ENCODE measurements at regions not wholly inside any gene's neighbourhood (a gene's known extent, or its start where the extent isn't known, plus 50 kb on each side); places are given as distances from the start of the nearest gene placed in this dataset.

DNA sequence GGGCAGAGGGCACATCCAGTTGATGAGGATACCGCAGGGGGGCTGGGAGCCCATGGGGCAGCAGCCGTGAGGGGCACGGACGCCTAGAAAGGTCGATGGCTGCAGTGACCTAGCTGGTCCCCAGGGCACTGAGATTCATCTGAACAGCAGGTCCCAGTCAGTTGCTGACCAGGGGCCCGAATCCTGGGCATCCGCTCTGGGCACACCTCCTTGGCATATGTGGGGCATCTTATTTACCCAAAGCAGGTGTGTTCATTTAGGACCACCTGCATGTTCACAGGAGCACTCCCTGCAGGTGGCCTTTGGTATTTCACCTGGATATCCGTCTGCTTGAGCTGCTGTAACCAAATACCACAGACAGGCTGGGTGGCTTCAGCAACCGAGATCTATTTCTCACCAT is 72.0 kb upstream of the ODC1 start:
- WGBS, 2 donors, result 85 to 91% methylated on average over 9 of the region's 9 CpGs
- Histone ChIP-seq H3K27me3 (ENCODE audit: control insufficient read depth in 1 of 2, insufficient read depth in 2 of 2, low read length in 1 of 2) (no peaks in the 10 kb centered on the region), H3K36me3 (ENCODE audit: control insufficient read depth in 1 of 2, insufficient read depth in 2 of 2, low read length in 1 of 2) (no peaks in the 10 kb centered on the region), H3K4me1 (ENCODE audit: control insufficient read depth in 1 of 2, insufficient read depth in 2 of 2, low read length in 2 of 2) (no peaks in the 10 kb centered on the region), H3K27ac (ENCODE audit: low read depth in 1 of 2, low read length in 2 of 2) (no peak overlapping the region), H3K9me3 (ENCODE audit: control insufficient read depth, low read length) (peaks cover 5% of the 10 kb centered on the region), H3K4me3 (ENCODE audit: low read length in 2 of 2) (no peak overlapping the region)
- intact Hi-C loops (cut with DNase I), result no loop called here
- no peak for ATAC-seq (ENCODE audit: low FRiP score)
- peak in 1 of 2 donors; percentile 20 for DNase-seq

DNA sequence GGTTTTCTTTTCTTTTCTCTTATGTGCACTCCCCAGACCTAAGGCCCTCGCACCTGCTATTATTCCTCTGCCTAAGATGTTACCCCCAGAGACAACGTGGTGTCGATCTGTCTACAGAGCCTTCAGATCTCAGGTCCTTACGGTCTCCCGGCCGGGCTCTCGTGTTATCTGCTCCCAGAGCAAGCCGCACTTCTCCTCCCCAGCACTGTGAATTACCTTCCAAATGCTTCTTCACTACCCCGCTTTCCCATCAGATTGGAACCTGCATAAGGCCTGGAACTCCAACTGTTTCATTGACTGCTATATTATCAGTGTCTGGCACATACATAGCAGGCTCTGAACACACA is 71.2 kb upstream of the ODC1 start:
- no peak for ATAC-seq (ENCODE audit: low FRiP score)
- H3K4me1 ChIP-seq (ENCODE audit: control insufficient read depth in 1 of 2, insufficient read depth in 2 of 2, low read length in 2 of 2), result no peaks in the 10 kb centered on the region
- intact Hi-C loops (cut with DNase I), result no loop called here
- H3K4me3 ChIP-seq (ENCODE audit: low read length in 2 of 2), result no peak overlapping the region
- no peaks in the 10 kb centered on the region for H3K27me3 ChIP-seq (ENCODE audit: control insufficient read depth in 1 of 2, insufficient read depth in 2 of 2, low read length in 1 of 2)
- no peaks in the 10 kb centered on the region for H3K36me3 ChIP-seq (ENCODE audit: control insufficient read depth in 1 of 2, insufficient read depth in 2 of 2, low read length in 1 of 2)
- 90 to 94% methylated on average over 9 of the region's 9 CpGs for WGBS, 2 donors
- H3K27ac ChIP-seq (ENCODE audit: low read depth in 1 of 2, low read length in 2 of 2), result no peak overlapping the region
- no peak for DNase-seq
- peaks cover 5% of the 10 kb centered on the region for H3K9me3 ChIP-seq (ENCODE audit: control insufficient read depth, low read length)

DNA sequence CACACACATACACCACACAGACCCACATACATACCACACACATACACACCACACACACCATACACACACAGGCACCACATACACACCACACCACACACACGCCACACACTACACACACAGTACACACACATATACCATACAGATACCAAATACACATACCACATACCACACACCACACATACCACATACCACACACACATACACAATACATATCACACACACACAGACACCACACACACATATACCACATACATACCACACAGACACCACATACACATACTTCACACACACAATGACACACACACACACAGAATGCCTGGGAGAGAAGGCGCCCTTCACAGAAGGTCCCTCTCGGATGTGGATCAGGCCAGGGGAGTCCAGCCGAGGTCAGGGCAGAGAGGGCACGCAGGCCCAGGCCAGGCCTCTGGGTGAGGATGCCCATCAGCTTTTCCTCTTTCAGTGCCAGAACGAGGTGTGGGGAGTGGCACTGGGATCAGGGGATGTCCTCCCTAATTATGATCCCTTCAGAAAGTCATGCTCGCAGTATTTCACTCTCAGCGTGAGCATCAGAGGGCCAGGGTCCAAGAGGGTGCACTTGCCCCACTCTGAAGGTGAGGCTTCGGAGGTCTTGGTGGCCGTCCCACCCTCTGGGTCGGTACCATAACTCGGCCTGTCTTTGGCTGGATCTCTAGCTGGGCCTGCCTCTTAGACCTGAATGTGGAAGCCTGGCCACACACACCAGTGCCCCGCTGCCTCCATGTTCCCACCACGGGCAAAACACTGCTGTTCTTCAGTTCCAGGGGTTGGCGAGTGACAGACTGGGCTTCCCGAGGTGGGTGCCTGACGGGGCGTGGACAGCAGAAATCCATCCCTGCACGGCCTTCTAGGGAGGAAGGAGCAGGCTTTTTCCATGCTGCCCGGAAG is 70.6 kb upstream of the ODC1 start:
- DNase-seq, result peak in 1 of 2 donors; percentile 21
- Histone ChIP-seq H3K36me3 (ENCODE audit: control insufficient read depth in 1 of 2, insufficient read depth in 2 of 2, low read length in 1 of 2) (no peaks in the 10 kb centered on the region), H3K9me3 (ENCODE audit: control insufficient read depth, low read length) (peaks cover 5% of the 10 kb centered on the region), H3K4me1 (ENCODE audit: control insufficient read depth in 1 of 2, insufficient read depth in 2 of 2, low read length in 2 of 2) (no peaks in the 10 kb centered on the region), H3K4me3 (ENCODE audit: low read length in 2 of 2) (no peak overlapping the region), H3K27ac (ENCODE audit: low read depth in 1 of 2, low read length in 2 of 2) (no peak overlapping the region), H3K27me3 (ENCODE audit: control insufficient read depth in 1 of 2, insufficient read depth in 2 of 2, low read length in 1 of 2) (no peaks in the 10 kb centered on the region)
- intact Hi-C loops (cut with DNase I), result no loop called here
- WGBS, 2 donors, result 94% methylated on average over 20 of the region's 20 CpGs
- ATAC-seq (ENCODE audit: low FRiP score), result no peak

DNA sequence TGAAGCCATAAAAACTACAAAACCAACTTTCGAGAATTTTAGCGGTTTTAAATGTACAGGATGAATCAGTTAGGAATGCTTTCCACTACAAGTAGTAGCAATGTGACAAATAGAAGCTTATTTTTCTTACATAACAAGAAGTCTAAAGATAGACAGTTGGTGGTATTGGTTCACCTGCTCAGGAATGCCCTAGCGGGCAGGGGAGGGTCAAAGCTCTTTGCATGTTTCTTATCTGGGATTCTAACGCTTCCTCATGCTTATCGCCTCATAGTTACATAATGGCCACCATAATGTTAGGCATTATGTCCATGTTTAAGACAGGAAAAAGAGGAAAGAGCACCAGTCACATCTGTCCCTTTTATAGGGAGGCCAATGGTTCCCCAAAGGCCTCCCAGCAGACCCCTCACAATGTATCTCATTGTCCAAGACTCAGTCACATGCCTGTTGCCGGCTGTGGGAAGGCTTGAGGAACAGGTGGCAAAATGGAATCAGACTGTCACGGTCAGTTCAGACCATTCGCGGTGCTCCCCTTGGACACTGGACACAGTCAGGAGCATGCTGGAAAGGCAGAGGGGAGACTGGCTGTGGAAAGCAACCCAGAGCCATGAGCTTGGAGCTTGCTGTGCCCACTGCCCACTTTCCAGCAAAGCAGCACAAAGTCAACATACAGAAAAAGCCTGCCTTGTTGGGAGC is 69.4 kb upstream of the ODC1 start:
- intact Hi-C loops (cut with DNase I), result no loop called here
- 89 to 92% methylated on average over 9 of the region's 9 CpGs for WGBS, 2 donors

DNA sequence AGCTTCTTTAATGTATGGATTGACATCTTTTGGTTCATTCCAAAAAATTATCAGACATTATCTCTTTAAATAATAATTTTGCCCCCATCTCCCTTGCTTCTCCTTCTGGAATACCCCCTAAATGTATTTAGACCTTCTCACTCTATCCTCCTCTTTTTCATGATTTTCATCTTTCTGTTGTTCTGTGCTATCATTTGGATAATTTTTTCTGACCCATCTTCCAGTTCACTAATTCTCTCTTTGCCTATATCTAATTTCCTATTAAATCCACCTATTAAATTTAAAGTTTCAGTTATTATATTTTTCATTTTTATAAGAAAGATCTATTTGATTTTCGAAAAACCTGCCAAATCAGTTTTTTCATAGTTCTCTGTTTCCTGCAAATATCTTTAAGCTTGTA is 67.8 kb upstream of the ODC1 start:
- DNase-seq (no peak), ATAC-seq (ENCODE audit: low FRiP score) (no peak)
- H3K4me3 ChIP-seq (ENCODE audit: low read length in 2 of 2), result no peak overlapping the region
- WGBS, 2 donors, result 87 to 90% methylated on average over 1 of the region's 1 CpG
- H3K27me3 ChIP-seq (ENCODE audit: control insufficient read depth in 1 of 2, insufficient read depth in 2 of 2, low read length in 1 of 2), result no peaks in the 10 kb centered on the region
- no peaks in the 10 kb centered on the region for H3K36me3 ChIP-seq (ENCODE audit: control insufficient read depth in 1 of 2, insufficient read depth in 2 of 2, low read length in 1 of 2)
- peaks cover 5% of the 10 kb centered on the region for H3K9me3 ChIP-seq (ENCODE audit: control insufficient read depth, low read length)
- H3K4me1 ChIP-seq (ENCODE audit: control insufficient read depth in 1 of 2, insufficient read depth in 2 of 2, low read length in 2 of 2), result no peaks in the 10 kb centered on the region
- H3K27ac ChIP-seq (ENCODE audit: low read depth in 1 of 2, low read length in 2 of 2), result no peak overlapping the region
- intact Hi-C loops (cut with DNase I), result no loop called here

More for the DNA sequence above, 69.4 kb upstream of the ODC1 start:
- H3K27me3 ChIP-seq (ENCODE audit: control insufficient read depth in 1 of 2, insufficient read depth in 2 of 2, low read length in 1 of 2), result no peaks in the 10 kb centered on the region
- no peaks in the 10 kb centered on the region for H3K36me3 ChIP-seq (ENCODE audit: control insufficient read depth in 1 of 2, insufficient read depth in 2 of 2, low read length in 1 of 2)
- no peaks in the 10 kb centered on the region for H3K4me1 ChIP-seq (ENCODE audit: control insufficient read depth in 1 of 2, insufficient read depth in 2 of 2, low read length in 2 of 2)
- DNase-seq (peak in 1 of 2 donors; percentile 8), ATAC-seq (ENCODE audit: low FRiP score) (no peak)
- H3K4me3 ChIP-seq (ENCODE audit: low read length in 2 of 2), result no peak overlapping the region
- H3K9me3 ChIP-seq (ENCODE audit: control insufficient read depth, low read length), result peaks cover 5% of the 10 kb centered on the region
- H3K27ac ChIP-seq (ENCODE audit: low read depth in 1 of 2, low read length in 2 of 2), result no peak overlapping the region

DNA sequence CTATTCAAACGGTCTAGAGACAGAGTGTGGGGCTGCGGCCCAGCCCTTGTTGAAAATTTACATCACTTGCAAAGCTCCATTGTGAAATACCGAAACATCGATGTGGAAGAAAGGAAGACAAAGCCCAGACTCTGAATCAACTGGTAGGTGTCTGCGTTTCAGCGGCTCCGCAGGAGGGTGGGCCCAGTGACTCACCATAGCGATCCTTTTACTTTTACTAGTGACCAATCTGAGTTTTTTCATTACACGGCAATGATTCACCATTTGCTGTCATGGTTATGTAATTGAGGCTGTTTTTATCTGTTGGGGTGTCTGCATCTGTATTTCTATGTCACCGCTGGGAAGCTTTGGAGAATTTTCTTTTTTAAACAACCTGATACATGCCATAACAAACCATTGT is 66.6 kb upstream of the ODC1 start:
- Histone ChIP-seq H3K36me3 (ENCODE audit: control insufficient read depth in 1 of 2, insufficient read depth in 2 of 2, low read length in 1 of 2) (no peaks in the 10 kb centered on the region), H3K4me3 (ENCODE audit: low read length in 2 of 2) (no peak overlapping the region), H3K4me1 (ENCODE audit: control insufficient read depth in 1 of 2, insufficient read depth in 2 of 2, low read length in 2 of 2) (no peaks in the 10 kb centered on the region), H3K9me3 (ENCODE audit: control insufficient read depth, low read length) (peaks cover 5% of the 10 kb centered on the region), H3K27me3 (ENCODE audit: control insufficient read depth in 1 of 2, insufficient read depth in 2 of 2, low read length in 1 of 2) (no peaks in the 10 kb centered on the region), H3K27ac (ENCODE audit: low read depth in 1 of 2, low read length in 2 of 2) (no peak overlapping the region)
- ATAC-seq (ENCODE audit: low FRiP score), result no peak
- intact Hi-C loops (cut with DNase I), result no loop called here
- WGBS, 2 donors, result 94 to 95% methylated on average over 10 of the region's 10 CpGs
- DNase-seq, result no peak

DNA sequence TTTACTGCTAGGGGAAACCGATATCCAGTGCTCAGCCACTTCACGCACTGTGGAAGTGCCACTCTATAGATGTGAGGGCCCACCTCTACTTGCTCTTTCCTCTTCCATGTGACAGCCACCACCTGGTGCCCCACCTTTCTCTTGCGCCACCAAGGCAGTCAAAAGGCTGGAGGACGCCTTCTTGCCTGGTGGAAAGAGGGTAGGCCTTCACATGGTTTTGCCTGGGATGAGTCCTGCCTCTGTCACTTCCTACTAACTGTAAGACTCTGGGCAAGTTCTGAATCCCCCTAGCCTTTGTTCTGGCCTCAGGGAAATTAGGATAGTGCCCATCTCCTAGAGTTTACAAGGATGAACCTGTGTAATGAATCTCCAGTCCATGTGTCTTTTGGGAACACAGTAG is 66.1 kb upstream of the ODC1 start:
- Histone ChIP-seq H3K27ac (ENCODE audit: low read depth in 1 of 2, low read length in 2 of 2) (no peak overlapping the region), H3K27me3 (ENCODE audit: control insufficient read depth in 1 of 2, insufficient read depth in 2 of 2, low read length in 1 of 2) (no peaks in the 10 kb centered on the region), H3K4me1 (ENCODE audit: control insufficient read depth in 1 of 2, insufficient read depth in 2 of 2, low read length in 2 of 2) (no peaks in the 10 kb centered on the region), H3K4me3 (ENCODE audit: low read length in 2 of 2) (no peak overlapping the region), H3K36me3 (ENCODE audit: control insufficient read depth in 1 of 2, insufficient read depth in 2 of 2, low read length in 1 of 2) (no peaks in the 10 kb centered on the region), H3K9me3 (ENCODE audit: control insufficient read depth, low read length) (peaks cover 5% of the 10 kb centered on the region)
- intact Hi-C loops (cut with DNase I), result no loop called here
- peak in 1 of 2 donors; percentile 9 for DNase-seq
- WGBS, 2 donors, result 84 to 96% methylated on average over 4 of the region's 4 CpGs
- ATAC-seq (ENCODE audit: low FRiP score), result no peak

DNA sequence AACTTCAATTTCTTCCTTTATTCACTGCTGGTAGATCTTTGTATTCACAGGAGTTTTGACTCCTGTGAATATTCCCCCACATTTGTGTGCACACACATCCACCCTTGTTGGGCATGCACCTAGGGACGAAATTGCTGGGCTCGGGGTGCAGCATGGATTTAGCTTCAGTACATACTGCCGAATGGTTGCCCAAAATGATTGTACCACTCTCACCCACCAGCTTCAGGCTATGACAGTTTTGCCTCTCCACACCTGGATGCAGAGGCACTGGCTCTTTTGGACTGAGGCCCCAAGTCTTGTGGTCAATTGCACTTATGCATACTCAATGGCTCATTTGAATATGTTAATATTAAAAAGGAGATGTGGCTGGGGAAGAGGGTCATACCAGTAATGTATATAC is 65.1 kb upstream of the ODC1 start:
- ATAC-seq (ENCODE audit: low FRiP score) (no peak), DNase-seq (peak in 1 of 2 donors; percentile 12)
- WGBS, 2 donors, result 86 to 90% methylated on average over 3 of the region's 3 CpGs
- Histone ChIP-seq H3K4me1 (ENCODE audit: control insufficient read depth in 1 of 2, insufficient read depth in 2 of 2, low read length in 2 of 2) (no peaks in the 10 kb centered on the region), H3K4me3 (ENCODE audit: low read length in 2 of 2) (no peak overlapping the region), H3K27ac (ENCODE audit: low read depth in 1 of 2, low read length in 2 of 2) (no peak overlapping the region), H3K27me3 (ENCODE audit: control insufficient read depth in 1 of 2, insufficient read depth in 2 of 2, low read length in 1 of 2) (no peaks in the 10 kb centered on the region), H3K36me3 (ENCODE audit: control insufficient read depth in 1 of 2, insufficient read depth in 2 of 2, low read length in 1 of 2) (no peaks in the 10 kb centered on the region), H3K9me3 (ENCODE audit: control insufficient read depth, low read length) (peaks cover 5% of the 10 kb centered on the region)
- intact Hi-C loops (cut with DNase I), result no loop called here

DNA sequence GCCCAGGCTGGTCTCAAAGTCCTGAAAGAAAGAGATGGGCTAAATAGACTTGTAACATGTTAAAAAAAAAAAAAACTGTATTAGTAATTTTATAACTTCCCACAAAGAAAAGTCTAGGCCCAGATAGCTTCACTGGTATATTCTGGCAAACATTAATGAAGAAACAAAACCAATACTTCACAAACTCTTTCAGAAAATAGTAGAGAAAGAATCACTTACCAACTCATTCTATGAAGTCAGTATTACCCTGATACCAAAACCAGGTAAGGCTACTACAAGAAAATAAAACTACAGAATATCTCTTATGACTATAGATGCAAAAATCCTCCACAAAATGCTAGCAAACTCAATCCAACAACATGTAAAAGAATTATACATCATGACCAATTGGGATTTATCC is 59.9 kb upstream of the ODC1 start:
- intact Hi-C loops (cut with DNase I), result no loop called here
- DNase-seq (no peak), ATAC-seq (ENCODE audit: low FRiP score) (no peak)
- no peak overlapping the region for H3K4me3 ChIP-seq (ENCODE audit: low read length in 2 of 2)
- no peaks in the 10 kb centered on the region for H3K27me3 ChIP-seq (ENCODE audit: control insufficient read depth in 1 of 2, insufficient read depth in 2 of 2, low read length in 1 of 2)
- H3K27ac ChIP-seq (ENCODE audit: low read depth in 1 of 2, low read length in 2 of 2), result no peak overlapping the region
- H3K36me3 ChIP-seq (ENCODE audit: control insufficient read depth in 1 of 2, insufficient read depth in 2 of 2, low read length in 1 of 2), result no peaks in the 10 kb centered on the region
- no peaks in the 10 kb centered on the region for H3K9me3 ChIP-seq (ENCODE audit: control insufficient read depth, low read length)
- no peaks in the 10 kb centered on the region for H3K4me1 ChIP-seq (ENCODE audit: control insufficient read depth in 1 of 2, insufficient read depth in 2 of 2, low read length in 2 of 2)

Data from aorta (tissue), 5 donors.